Gastrocnemius medialis (tissue), 4 donors: ENCODE measurements at regions not wholly inside any gene's neighbourhood (a gene's known extent, or its start where the extent isn't known, plus 50 kb on each side); places are given as distances from the start of the nearest gene placed in this dataset.

Experiments
- ATAC-seq, 2 donors: fragments of 150-250 bp; one replicate each; pipeline ENCODE4 v1.9.1; 2016
- DNase-seq, 2 donors: peaks; one replicate each; pipeline ENCODE4 v3.0.0-alpha.2; 2019
- H3K27ac ChIP-seq, 4 donors: fragments of 200-600 bp; sonication (generic); 1 replicate in 1 of 4; 2 replicates in 3 of 4; pipeline ENCODE4 v1.5.1; 2016 to 2018; ENCODE audit warnings: mild to moderate bottlenecking in 2 of 4, moderate library complexity in 1 of 4
- H3K27me3 ChIP-seq, 3 donors: fragments of 200-600 bp; sonication (generic) in 2 of 3; 1 replicate in 1 of 3; 2 replicates in 2 of 3; pipeline versions ENCODE4 v1.5.1 to v1.6.0; 2016 to 2019; ENCODE audit warnings: mild to moderate bottlenecking in 1 of 3, moderate library complexity in 1 of 3
- H3K36me3 ChIP-seq, 2 donors: fragments of 200-600 bp; sonication (generic) in 1 of 2; one replicate each; pipeline ENCODE4 v1.5.1; 2017 to 2018
- H3K4me1 ChIP-seq, 2 donors: fragments of 200-600 bp; sonication (generic) in 1 of 2; one replicate each; pipeline ENCODE4 v1.5.1; 2016 to 2017; ENCODE audit warnings: mild to moderate bottlenecking in 2 of 2
- H3K4me3 ChIP-seq, 4 donors: fragments of 200-600 bp; sonication (generic) in 3 of 4; 1 replicate in 1 of 4; 2 replicates in 3 of 4; pipeline ENCODE4 v1.5.1; 2016 to 2019; ENCODE audit warnings: mild to moderate bottlenecking in 2 of 4
- H3K9me3 ChIP-seq, 3 donors: fragments of 200-600 bp; sonication (generic) in 2 of 3; 1 replicate in 1 of 3; 2 replicates in 2 of 3; pipeline ENCODE4 v1.5.1; 2016 to 2019
- CTCF ChIP-seq, 5 experiments: fragments of 450-650 bp in 3 of 5; fragments of 200-600 bp in 2 of 5; sonication (generic) in 2 of 5; IDR thresholded peaks in 4 of 5; conservative IDR thresholded peaks in 1 of 5; 1 replicate in 4 of 5; 2 replicates in 1 of 5; pipeline ENCODE4 v1.5.1; 2016 to 2019; ENCODE audit warnings: antibody characterized with exemption in 5 of 5, mild to moderate bottlenecking in 3 of 5, moderate library complexity in 3 of 5
- POLR2A ChIP-seq, 2 donors: fragments of 450-650 bp; IDR thresholded peaks; one replicate each; pipeline ENCODE4 v1.6.1; 2017; ENCODE audit warnings: antibody characterized with exemption in 2 of 2, mild to moderate bottlenecking in 2 of 2, moderate library complexity in 2 of 2
- in situ Hi-C, 4 donors: fragments of 200-750 bp; cut with MboI; loops; one replicate each; pipeline versions ENCODE4 v1.15.0 to v1.8.0; 2017; ENCODE audit warnings: low sequenced_read_pairs in 4 of 4
- intact Hi-C: fragments of 100-400 bp; cut with DNase I; formaldehyde crosslinking; loops from one replicate; pipeline ENCODE4 v1.15.1; 2023; ENCODE audit warnings: low total_unique reads

DNA sequence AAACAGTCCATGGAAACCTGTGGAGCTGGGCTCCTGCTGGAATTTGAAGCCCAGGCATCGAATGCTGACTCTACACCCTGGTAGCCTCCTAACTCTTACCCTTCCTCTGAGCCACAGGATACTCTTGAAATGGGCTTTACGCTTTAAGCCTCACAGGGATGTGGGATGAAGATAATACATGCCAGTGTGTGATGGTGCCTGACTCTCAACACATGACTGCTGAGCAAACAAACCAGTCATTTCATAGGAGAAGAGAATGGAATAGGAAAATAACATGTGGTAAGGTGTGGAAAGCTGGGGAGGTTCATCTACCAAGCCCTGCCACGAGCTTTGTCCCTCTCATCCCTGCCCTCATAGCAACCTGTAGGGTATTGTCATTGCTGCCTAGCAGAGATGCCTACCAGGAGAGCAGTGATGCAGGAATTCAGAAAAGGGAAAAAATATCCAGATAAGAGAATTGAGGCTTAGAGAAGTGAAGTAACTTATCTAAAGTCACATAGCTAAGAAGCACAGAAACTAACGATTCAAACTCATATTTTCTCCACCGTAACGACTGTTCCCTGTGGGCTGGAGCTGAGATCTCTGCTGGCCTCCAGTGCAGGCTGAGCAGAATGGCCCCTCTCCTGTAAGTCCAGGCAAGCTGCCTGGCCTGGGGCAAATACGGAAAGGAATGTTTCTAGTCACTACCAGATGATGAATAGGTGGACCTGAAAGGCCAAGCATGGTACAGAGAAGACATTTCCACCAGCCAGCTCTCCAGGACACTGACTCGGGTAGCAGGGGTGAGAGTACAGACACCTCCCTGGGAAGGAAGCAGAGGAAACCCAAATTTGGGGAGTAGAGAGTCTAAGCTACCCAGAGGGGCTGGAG, 90.2 kb upstream of the DUSP5 start:
- intact Hi-C loops, result no loop called here
- in situ Hi-C loops, result no loop called here
- TF ChIP-seq POLR2A (IDR thresholded peaks at IDR 0.05) (no peak), CTCF (IDR thresholded peaks at IDR 0.05 in 4 of 5, conservative IDR thresholded peaks at IDR 0.05 in 1 of 5) (no peak)

DNA sequence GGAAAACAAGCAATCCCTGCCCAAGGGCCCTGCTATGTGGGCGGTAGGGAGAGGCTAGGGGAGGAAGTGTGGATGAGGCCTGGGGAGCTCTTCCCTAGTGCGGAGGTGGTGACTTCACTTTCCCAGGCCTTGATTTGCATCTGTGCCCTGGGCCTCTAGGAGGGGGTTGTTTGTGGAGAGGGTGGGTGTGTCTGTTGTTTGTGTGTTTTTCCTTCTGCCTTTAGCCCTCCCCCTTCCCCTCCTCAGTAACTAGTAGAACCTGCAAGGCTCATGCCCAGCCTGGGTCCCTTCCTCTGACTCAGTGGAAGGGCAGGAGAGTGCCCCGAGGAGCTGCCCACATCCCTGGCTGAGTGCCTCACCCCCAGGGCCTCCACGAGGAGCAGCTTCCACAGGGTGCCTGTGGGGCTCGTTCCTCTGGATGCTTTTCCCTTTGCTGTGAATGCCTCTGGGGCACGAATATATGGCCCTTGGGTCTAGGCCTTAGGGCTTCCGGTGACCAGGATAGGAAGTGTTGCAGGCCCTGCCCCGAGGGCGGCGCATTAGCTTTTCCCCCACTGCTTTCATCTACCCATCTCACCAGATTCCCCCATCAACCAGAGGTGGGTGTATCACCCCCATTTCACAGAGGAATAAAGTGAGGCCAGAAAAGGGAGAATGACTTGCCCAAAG, 89.4 kb upstream of the DUSP5 start:
- Histone ChIP-seq H3K4me1 (no peaks in the 10 kb centered on the region), H3K9me3 (no peaks in the 10 kb centered on the region), H3K36me3 (no peaks in the 10 kb centered on the region), H3K27me3 (no peaks in the 10 kb centered on the region), H3K27ac (no peak overlapping the region), H3K4me3 (no peak overlapping the region)
- DNase-seq (no peak), ATAC-seq (no peak)
- intact Hi-C loops, result no loop called here
- in situ Hi-C loops, result no loop called here
- TF ChIP-seq CTCF (IDR thresholded peaks at IDR 0.05 in 4 of 5, conservative IDR thresholded peaks at IDR 0.05 in 1 of 5) (no peak), POLR2A (IDR thresholded peaks at IDR 0.05) (no peak)

More for the DNA sequence above, 90.2 kb upstream of the DUSP5 start:
- no peak overlapping the region for H3K4me3 ChIP-seq
- no peak overlapping the region for H3K27ac ChIP-seq
- H3K36me3 ChIP-seq, result no peaks in the 10 kb centered on the region
- DNase-seq (no peak), ATAC-seq (no peak)
- no peaks in the 10 kb centered on the region for H3K4me1 ChIP-seq
- H3K27me3 ChIP-seq, result no peaks in the 10 kb centered on the region
- H3K9me3 ChIP-seq, result no peaks in the 10 kb centered on the region

GRCh38 chr10:110408943-110409342, 88.8 kb upstream of the DUSP5 start:
- no peak for TF ChIP-seq POLR2A (IDR thresholded peaks at IDR 0.05)
- no peak for TF ChIP-seq CTCF (IDR thresholded peaks at IDR 0.05 in 4 of 5, conservative IDR thresholded peaks at IDR 0.05 in 1 of 5)
- H3K27ac ChIP-seq, result no peak overlapping the region
- intact Hi-C loops (no loop called here), in situ Hi-C loops (no loop called here)
- no peaks in the 10 kb centered on the region for H3K36me3 ChIP-seq
- H3K27me3 ChIP-seq, result no peaks in the 10 kb centered on the region
- no peak overlapping the region for H3K4me3 ChIP-seq
- no peaks in the 10 kb centered on the region for H3K9me3 ChIP-seq
- DNase-seq (no peak), ATAC-seq (no peak)
- H3K4me1 ChIP-seq, result no peaks in the 10 kb centered on the region

GRCh38 chr10:110409488-110409887, 88.2 kb upstream of the DUSP5 start:
- Histone ChIP-seq H3K4me1 (peaks cover 0 to 2% of the 10 kb centered on the region in 2 donors), H3K27ac (no peak overlapping the region), H3K36me3 (no peaks in the 10 kb centered on the region), H3K4me3 (no peak overlapping the region), H3K9me3 (no peaks in the 10 kb centered on the region), H3K27me3 (no peaks in the 10 kb centered on the region)
- in situ Hi-C loops, result no loop called here
- no peak for DNase-seq
- intact Hi-C loops, result no loop called here
- no peak for TF ChIP-seq POLR2A (IDR thresholded peaks at IDR 0.05)
- no peak for TF ChIP-seq CTCF (IDR thresholded peaks at IDR 0.05 in 4 of 5, conservative IDR thresholded peaks at IDR 0.05 in 1 of 5)
- ATAC-seq, result no peak
